Effector CD8-positive, alpha-beta T cell (primary cell): ENCODE measurements at regions not wholly inside any gene's neighbourhood (a gene's known extent, or its start where the extent isn't known, plus 50 kb on each side); places are given as distances from the start of the nearest gene placed in this dataset.
"Not testable (repeated sequence)": the region's sequence is repeated elsewhere in the genome, so short reads cannot be mapped to it uniquely, and the experiment has no call there.

Experiments
- DNase-seq: peaks from one replicate; lab custom pipeline; 2025; lab: John Stamatoyannopoulos, UW

GRCh38 chr4:141346144-141346543 lies 125.4 kb downstream of the ZNF330 start:
- no peak for DNase-seq

GRCh38 chr4:141347684-141348083 lies 127.0 kb downstream of the ZNF330 start:
- no peak for DNase-seq

- DNase-seq: no peak
Observed at GRCh38 chr4:141348125-141348524, 127.4 kb downstream of the ZNF330 start.

- DNase-seq: no peak
Observed at GRCh38 chr4:141348573-141348972, 127.9 kb downstream of the ZNF330 start.

- no peak for DNase-seq
Observed at GRCh38 chr4:141349236-141349635, 128.5 kb downstream of the ZNF330 start.

- DNase-seq: no peak
Observed at GRCh38 chr4:141350122-141350905, 129.6 kb downstream of the ZNF330 start.

- no peak for DNase-seq
Observed at GRCh38 chr4:141352331-141352730, 131.6 kb downstream of the ZNF330 start.

- no peak for DNase-seq
Observed at GRCh38 chr4:141352909-141353525, 132.3 kb downstream of the ZNF330 start.

GRCh38 chr4:141356321-141356962 lies 135.7 kb downstream of the ZNF330 start:
- DNase-seq: no peak

- no peak for DNase-seq
Observed at GRCh38 chr4:141356963-141357335, 136.3 kb downstream of the ZNF330 start.

GRCh38 chr4:141368241-141368640 lies 147.5 kb downstream of the ZNF330 start:
- not testable (repeated sequence) for DNase-seq

- DNase-seq: no peak
Observed at GRCh38 chr4:141371206-141371605, 150.5 kb downstream of the ZNF330 start.

- DNase-seq: no peak
Observed at GRCh38 chr4:141375855-141376254, 155.2 kb downstream of the ZNF330 start.

GRCh38 chr4:141376769-141377168 lies 156.1 kb downstream of the ZNF330 start:
- DNase-seq: no peak

GRCh38 chr4:141387299-141387698 lies 166.6 kb downstream of the ZNF330 start:
- no peak for DNase-seq

GRCh38 chr4:141388481-141388880 lies 167.8 kb downstream of the ZNF330 start:
- no peak for DNase-seq

- DNase-seq: no peak
Observed at GRCh38 chr4:141389649-141390048, 169.0 kb downstream of the ZNF330 start.

GRCh38 chr4:141390571-141390970 lies 169.9 kb downstream of the ZNF330 start:
- DNase-seq: no peak

- no peak for DNase-seq
Observed at GRCh38 chr4:141391293-141391692, 170.6 kb downstream of the ZNF330 start.

GRCh38 chr4:141391771-141392170 lies 171.1 kb downstream of the ZNF330 start:
- DNase-seq: no peak

GRCh38 chr4:141395246-141395830 lies 174.6 kb downstream of the ZNF330 start:
- DNase-seq: no peak

GRCh38 chr4:141395919-141396318 lies 175.2 kb downstream of the ZNF330 start:
- DNase-seq: no peak

- DNase-seq: no peak
Observed at GRCh38 chr4:141402712-141403111, 182.0 kb downstream of the ZNF330 start.
